Peyer's patch (tissue), 4 donors: ENCODE measurements at regions not wholly inside any gene's neighbourhood (a gene's known extent, or its start where the extent isn't known, plus 50 kb on each side); places are given as distances from the start of the nearest gene placed in this dataset.

Experiments used
- CTCF ChIP-seq, 6 experiments: fragments of 450-650 bp in 4 of 6; fragments of 200-600 bp in 2 of 6; sonication (generic) in 1 of 6; IDR thresholded peaks; one replicate each; pipeline ENCODE4 v1.5.1; 2017 to 2019; ENCODE audit warnings: antibody characterized with exemption in 6 of 6, mild to moderate bottlenecking in 3 of 6, moderate library complexity in 1 of 6
- POLR2A ChIP-seq, 2 donors: fragments of 450-650 bp; IDR thresholded peaks; one replicate each; pipeline ENCODE4 v1.5.1; 2017; ENCODE audit warnings: antibody characterized with exemption in 2 of 2, mild to moderate bottlenecking in 2 of 2, moderate library complexity in 2 of 2

- TF ChIP-seq CTCF (IDR thresholded peaks at IDR 0.05): no peak
- TF ChIP-seq POLR2A (IDR thresholded peaks at IDR 0.05): no peak
These were observed 434.9 kb upstream of the GALNTL6 start for GRCh38 chr4:171378323-171378722.
